CD14-positive monocyte (primary cell): ENCODE measurements at regions not wholly inside any gene's neighbourhood (a gene's known extent, or its start where the extent isn't known, plus 50 kb on each side); places are given as distances from the start of the nearest gene placed in this dataset.

Source experiments
- DNase-seq, 3 donors: peaks; one replicate each; pipeline ENCODE4 v3.0.0-alpha.2; 2011 to 2022
- H2AFZ ChIP-seq: 2 replicates; pipeline ENCODE4 v1.6.0; 2012; ENCODE audit warnings: mild to moderate bottlenecking, low read depth, low read length, inconsistent platforms; ENCODE audit not compliant: insufficient read depth, poor library complexity, severe bottlenecking
- H3K27ac ChIP-seq, 2 donors: 1 replicate in 1 of 2; 2 replicates in 1 of 2; pipeline ENCODE4 v1.5.1; 2012 to 2013; ENCODE audit warnings: low read length in 2 of 2, control low read depth in 1 of 2, inconsistent platforms in 1 of 2, low read depth in 1 of 2, mild to moderate bottlenecking in 1 of 2
- H3K27me3 ChIP-seq, 2 donors: one replicate each; pipeline versions ENCODE4 v1.6.0 to v1.6.1; 2011 to 2013; ENCODE audit warnings: low read length in 2 of 2; ENCODE audit not compliant: control insufficient read depth in 2 of 2, insufficient read depth in 2 of 2
- H3K36me3 ChIP-seq, 2 donors: replicated peaks in 1 of 2; 1 replicate in 1 of 2; 2 replicates in 1 of 2; pipeline versions ENCODE4 v1.5.1 to v1.6.1; 2012 to 2013; ENCODE audit warnings: low read length in 2 of 2, control low read depth in 1 of 2, inconsistent platforms in 1 of 2, mild to moderate bottlenecking in 1 of 2; ENCODE audit not compliant: insufficient read depth in 2 of 2, control insufficient read depth in 1 of 2
- H3K4me1 ChIP-seq, 2 donors: 1 replicate in 1 of 2; 2 replicates in 1 of 2; pipeline versions ENCODE4 v1.5.1 to v1.6.1; 2012 to 2013; ENCODE audit warnings: low read length in 2 of 2, control low read depth in 1 of 2, inconsistent platforms in 1 of 2, mild to moderate bottlenecking in 1 of 2, moderate library complexity in 1 of 2; ENCODE audit not compliant: insufficient read depth in 2 of 2, control insufficient read depth in 1 of 2
- H3K4me2 ChIP-seq: replicated peaks from 2 replicates; pipeline ENCODE3; 2012; ENCODE audit warnings: low read length, moderate library complexity, mild to moderate bottlenecking; ENCODE audit not compliant: poor library complexity, severe bottlenecking; ENCODE audit errors: extremely low read depth
- H3K4me3 ChIP-seq, 3 experiments: fragments of 200-600 bp in 1 of 3; sonication (generic) in 1 of 3; replicated peaks in 1 of 3; 1 replicate in 2 of 3; 2 replicates in 1 of 3; pipeline ENCODE4 v1.5.1; 2011 to 2013; ENCODE audit warnings: low read length in 3 of 3, mild to moderate bottlenecking in 3 of 3, control low read depth in 2 of 3, low read depth in 2 of 3, inconsistent platforms in 1 of 3, moderate library complexity in 1 of 3
- H3K79me2 ChIP-seq: 2 replicates; pipeline ENCODE4 v1.6.0; 2012; ENCODE audit warnings: mild to moderate bottlenecking, control low read depth, inconsistent platforms, low read length, moderate library complexity; ENCODE audit not compliant: insufficient read depth
- H3K9ac ChIP-seq: 2 replicates; pipeline ENCODE4 v1.6.0; 2017; ENCODE audit warnings: low read length, mild to moderate bottlenecking; ENCODE audit not compliant: insufficient read depth, poor library complexity, severe bottlenecking
- H3K9me3 ChIP-seq, 2 donors: replicated peaks in 1 of 2; 1 replicate in 1 of 2; 2 replicates in 1 of 2; pipeline versions ENCODE4 v1.5.1 to v1.6.1; 2012 to 2013; ENCODE audit warnings: low read length in 2 of 2, control low read depth in 1 of 2; ENCODE audit not compliant: control insufficient read depth in 1 of 2, insufficient read depth in 1 of 2
- H4K20me1 ChIP-seq: 2 replicates; pipeline ENCODE4 v1.6.0; 2012; ENCODE audit warnings: mild to moderate bottlenecking, low read length, control low read depth, moderate library complexity; ENCODE audit not compliant: insufficient read depth
- H3K27ac Mint-ChIP-seq, 7 donors: one replicate each; pipeline ENCODE4 v1.8.0; 2020; ENCODE audit warnings: mild to moderate bottlenecking in 7 of 7, mixed read lengths in 7 of 7, moderate library complexity in 6 of 7, inconsistent platforms in 2 of 7
- H3K27me3 Mint-ChIP-seq, 3 donors: one replicate each; pipeline ENCODE4 v1.8.0; 2021 to 2022; ENCODE audit warnings: low read depth in 3 of 3, mild to moderate bottlenecking in 3 of 3, mixed read lengths in 3 of 3, moderate library complexity in 3 of 3, inconsistent platforms in 1 of 3
- H3K36me3 Mint-ChIP-seq, 2 donors: one replicate each; pipeline ENCODE4 v1.8.0; 2020; ENCODE audit warnings: mixed read lengths in 2 of 2, inconsistent platforms in 1 of 2, mild to moderate bottlenecking in 1 of 2
- H3K4me1 Mint-ChIP-seq: one replicate; pipeline ENCODE4 v1.8.0; 2020; ENCODE audit warnings: mild to moderate bottlenecking, mixed read lengths
- H3K4me3 Mint-ChIP-seq, 2 donors: one replicate each; pipeline ENCODE4 v1.8.0; 2020; ENCODE audit warnings: mild to moderate bottlenecking in 2 of 2, mixed read lengths in 2 of 2, moderate library complexity in 1 of 2
- H3K9me3 Mint-ChIP-seq, 7 donors: one replicate each; pipeline ENCODE4 v1.8.0; 2020 to 2022; ENCODE audit warnings: mixed read lengths in 7 of 7, mild to moderate bottlenecking in 6 of 7, moderate library complexity in 6 of 7, inconsistent platforms in 2 of 7
- CTCF ChIP-seq: fragments of 200-600 bp; IDR thresholded peaks from one replicate; pipeline ENCODE4 v1.8.0; 2022; ENCODE audit warnings: antibody characterized with exemption, mild to moderate bottlenecking
- WGBS: methylation state at CpG from one replicate; pipeline ENCODE4 v1.1.5; 2013; ENCODE audit warnings: missing lambda C conversion rate; ENCODE audit not compliant: insufficient coverage; 5-methylcytosine and 5-hydroxymethylcytosine counted together
- intact Hi-C, 2 donors: fragments of 100-400 bp; cut with micrococcal nuclease; formaldehyde crosslinking; loops; one replicate each; pipeline versions ENCODE4 v1.15.0 to v1.15.1; 2023

- Histone ChIP-seq H3K9ac (no peak overlapping the region), H3K4me1 (no peaks in the 10 kb centered on the region), H3K4me3 (no peak overlapping the region), H3K4me2 (no peak overlapping the region), H3K79me2 (no peaks in the 10 kb centered on the region), H3K9me3 (peaks cover 12 to 26% of the 10 kb centered on the region in 2 donors), H4K20me1 (no peaks in the 10 kb centered on the region), H3K36me3 (no peaks in the 10 kb centered on the region), H2AFZ (no peak overlapping the region), H3K27me3 (peaks cover 0 to 5% of the 10 kb centered on the region in 2 donors), H3K27ac (no peak overlapping the region)
- no CpG with 5 or more reads among the region's 3 CpGs for WGBS
- Mint-ChIP-seq H3K9me3 (peaks cover 8 to 28% (median 22%) of the 10 kb centered on the region in 7 donors), H3K27ac (peak overlapping the region in 1 of 7 donors; percentile 54), H3K4me3 (no peak overlapping the region), H3K36me3 (no peaks in the 10 kb centered on the region), H3K27me3 (peaks cover 0 to 28% (median 0%) of the 10 kb centered on the region in 3 donors), H3K4me1 (no peaks in the 10 kb centered on the region)
- intact Hi-C loops, result no loop called here
- DNase-seq, result peak in 2 of 3 donors; percentile 0 to 17
- TF ChIP-seq CTCF, result no peak
Measured at GRCh38 chrX:13153796-13154195, 109.4 kb upstream of the FAM9C start.

- Histone ChIP-seq H3K27me3 (peaks cover 0 to 11% of the 10 kb centered on the region in 2 donors), H3K9ac (no peak overlapping the region), H2AFZ (no peak overlapping the region), H4K20me1 (no peaks in the 10 kb centered on the region), H3K9me3 (peaks cover 12 to 31% of the 10 kb centered on the region in 2 donors), H3K4me3 (no peak overlapping the region), H3K4me1 (no peaks in the 10 kb centered on the region), H3K27ac (no peak overlapping the region), H3K79me2 (no peaks in the 10 kb centered on the region), H3K4me2 (no peak overlapping the region), H3K36me3 (no peaks in the 10 kb centered on the region)
- Mint-ChIP-seq H3K4me1 (no peaks in the 10 kb centered on the region), H3K27me3 (peaks cover 0 to 21% (median 0%) of the 10 kb centered on the region in 3 donors), H3K4me3 (no peak overlapping the region), H3K27ac (no peak overlapping the region), H3K36me3 (no peaks in the 10 kb centered on the region), H3K9me3 (peaks cover 8 to 28% (median 22%) of the 10 kb centered on the region in 7 donors)
- WGBS, result no CpG with 5 or more reads among the region's 7 CpGs
- TF ChIP-seq CTCF, result no peak
- intact Hi-C loops, result no loop called here
- DNase-seq, result no peak
Measured at GRCh38 chrX:13152518-13153185, 108.2 kb upstream of the FAM9C start.
